Suppressor macrophage treated with lipopolysaccharide for 4 hours (primary cell): ENCODE measurements at regions not wholly inside any gene's neighbourhood (a gene's known extent, or its start where the extent isn't known, plus 50 kb on each side); places are given as distances from the start of the nearest gene placed in this dataset.

ENCODE experiments used
- DNase-seq: peaks from one replicate; pipeline ENCODE4 v3.0.0-alpha.2; 2020

- no peak for DNase-seq
Measured at GRCh38 chr1:106646816-106647215, 409.7 kb upstream of the PRMT6 start.

DNA sequence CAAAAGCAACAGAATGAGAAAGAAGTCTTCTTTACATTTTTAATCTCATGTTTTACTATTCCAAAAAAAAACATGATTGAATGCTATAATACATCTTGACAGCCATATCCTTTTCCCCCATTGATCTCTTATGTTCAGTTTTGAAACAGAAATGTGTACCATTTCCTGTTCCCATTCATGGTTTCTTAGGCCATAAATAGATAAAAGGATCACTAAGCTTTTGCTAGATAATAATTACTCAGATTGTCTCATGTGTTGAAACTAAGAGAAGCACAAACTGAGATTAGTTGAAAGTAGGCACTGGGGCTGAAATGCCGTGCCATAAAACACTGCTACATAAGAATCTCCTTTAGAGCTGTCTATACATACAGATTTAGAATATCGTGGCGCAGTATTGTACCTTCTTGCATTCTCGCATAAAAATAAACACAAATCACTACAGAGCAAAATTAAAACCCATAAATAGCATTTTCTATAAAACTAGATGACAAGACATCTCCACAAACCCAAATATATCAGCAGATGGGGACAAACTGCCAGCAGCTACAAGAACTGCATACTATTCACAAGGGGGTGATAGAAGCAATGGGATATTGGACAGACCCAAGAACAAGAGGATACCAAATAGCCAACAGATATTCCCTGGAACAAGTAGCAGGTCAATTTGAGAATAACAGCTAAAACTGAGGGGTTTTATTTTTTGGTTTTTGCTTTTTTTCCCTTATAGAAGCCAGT is 405.3 kb upstream of the PRMT6 start:
- no peak for DNase-seq

DNA sequence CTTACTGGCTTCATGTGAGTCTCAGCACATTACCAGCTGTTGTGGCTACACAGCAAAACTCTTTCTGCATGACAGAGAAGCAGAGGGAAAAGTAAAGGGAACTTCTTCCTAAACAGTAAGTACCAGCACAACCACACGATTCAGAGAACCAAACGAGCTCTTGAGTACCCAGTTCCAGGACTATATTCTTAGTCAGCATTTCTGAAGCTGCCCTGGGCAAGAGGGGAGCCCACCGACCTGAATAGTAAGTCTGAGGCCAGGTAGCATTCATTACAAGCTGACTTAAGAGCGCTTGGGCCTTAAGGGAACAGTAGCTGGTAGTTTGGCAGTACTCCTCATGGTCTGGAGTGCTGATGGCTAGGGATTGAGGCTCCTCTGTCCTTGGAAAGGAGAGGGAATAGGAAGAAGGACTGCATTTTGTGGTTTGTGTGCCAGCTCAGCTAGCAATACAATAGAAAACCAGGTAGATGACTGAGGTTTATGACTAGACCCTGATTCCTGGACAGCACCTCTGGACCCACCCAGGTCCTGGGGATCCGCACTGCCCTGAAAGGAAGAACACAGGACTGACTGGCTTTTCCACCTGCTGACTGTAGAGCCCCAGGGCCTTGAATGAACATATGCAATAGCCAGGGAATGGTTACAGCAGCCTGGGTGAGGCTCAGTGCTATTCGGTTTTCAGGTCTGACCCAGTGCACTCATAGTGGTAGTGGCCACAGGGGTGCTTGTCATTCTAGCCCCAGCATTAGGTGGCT is 396.8 kb upstream of the PRMT6 start:
- DNase-seq: no peak

DNA sequence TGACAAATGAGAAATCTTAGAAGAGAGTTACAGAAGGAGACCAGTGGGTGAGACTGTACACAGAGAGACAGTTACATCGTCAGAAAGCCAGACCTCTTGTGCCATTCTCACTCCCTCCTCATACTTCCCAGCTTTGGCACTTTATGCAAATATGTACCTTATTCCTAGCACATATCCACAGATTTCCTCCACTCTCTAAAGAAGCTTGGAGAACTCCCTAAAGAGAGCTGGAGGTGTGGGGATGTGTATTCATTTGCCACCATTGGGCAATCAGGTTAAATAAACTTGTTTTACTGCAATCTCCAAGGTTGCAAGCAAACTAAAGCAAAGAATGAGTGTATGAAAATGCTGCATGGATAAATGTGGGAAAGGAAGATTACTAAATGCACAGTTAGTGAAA is 380.9 kb upstream of the PRMT6 start:
- no peak for DNase-seq

DNA sequence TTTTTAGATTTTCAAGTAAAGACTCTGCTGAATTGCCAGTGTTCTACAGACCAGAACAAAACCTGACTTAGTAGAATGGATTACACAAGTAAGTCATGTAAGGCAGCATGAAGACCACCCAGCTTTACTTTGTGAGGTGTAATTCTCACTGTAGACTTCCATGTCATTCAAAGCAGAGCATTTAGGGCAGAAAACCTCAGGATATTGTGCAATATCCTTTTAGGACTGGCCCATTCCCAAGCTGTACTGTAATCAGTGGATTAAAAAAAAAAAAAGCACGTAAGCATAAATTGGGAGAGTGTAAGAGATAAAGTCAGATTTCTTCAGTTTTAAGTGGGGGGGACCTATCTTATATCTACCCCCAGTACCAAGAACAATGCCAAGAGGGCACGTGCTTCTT is 380.5 kb upstream of the PRMT6 start:
- no peak for DNase-seq

DNA sequence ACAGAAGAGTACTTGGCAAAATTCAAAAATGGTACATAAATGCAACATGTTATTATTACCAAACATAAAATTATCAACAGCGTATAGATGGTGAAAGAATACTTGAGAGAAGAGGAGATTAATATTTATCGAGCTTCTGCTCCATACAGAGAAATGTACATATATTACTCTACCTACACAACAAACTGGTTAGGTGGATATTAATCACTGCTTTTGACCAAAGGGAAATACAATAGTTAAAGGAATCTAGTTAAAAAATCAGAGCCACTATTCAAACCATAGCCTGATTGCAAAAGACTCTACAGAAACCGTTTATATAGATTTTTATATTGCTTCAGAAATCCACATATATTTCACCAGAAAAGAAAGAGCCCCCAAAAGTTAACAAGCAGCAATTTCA is 379.3 kb upstream of the PRMT6 start:
- DNase-seq: no peak

DNA sequence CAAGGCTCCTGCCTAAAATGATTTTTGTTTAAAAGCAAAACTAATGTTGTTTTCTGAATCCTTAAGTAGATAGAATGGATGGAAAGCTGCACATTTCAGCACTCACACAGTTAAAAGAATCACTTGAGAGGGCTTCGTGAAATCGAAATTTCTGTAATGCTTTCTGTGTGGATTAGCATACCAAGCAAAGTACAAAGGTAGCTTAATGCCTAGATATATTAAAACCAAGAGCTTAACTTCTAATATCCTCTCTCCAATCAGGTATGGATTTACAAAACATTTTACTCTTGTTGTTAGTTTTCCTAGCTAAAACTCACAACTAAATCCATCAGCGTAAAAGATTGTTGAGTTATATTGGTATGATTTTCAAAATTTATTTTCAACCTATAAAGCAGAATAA is 378.8 kb upstream of the PRMT6 start:
- no peak for DNase-seq

GRCh38 chr1:106678279-106679050 is 378.0 kb upstream of the PRMT6 start:
- DNase-seq: no peak

- DNase-seq: no peak
Measured at GRCh38 chr1:106680216-106680615, 376.3 kb upstream of the PRMT6 start.

DNA sequence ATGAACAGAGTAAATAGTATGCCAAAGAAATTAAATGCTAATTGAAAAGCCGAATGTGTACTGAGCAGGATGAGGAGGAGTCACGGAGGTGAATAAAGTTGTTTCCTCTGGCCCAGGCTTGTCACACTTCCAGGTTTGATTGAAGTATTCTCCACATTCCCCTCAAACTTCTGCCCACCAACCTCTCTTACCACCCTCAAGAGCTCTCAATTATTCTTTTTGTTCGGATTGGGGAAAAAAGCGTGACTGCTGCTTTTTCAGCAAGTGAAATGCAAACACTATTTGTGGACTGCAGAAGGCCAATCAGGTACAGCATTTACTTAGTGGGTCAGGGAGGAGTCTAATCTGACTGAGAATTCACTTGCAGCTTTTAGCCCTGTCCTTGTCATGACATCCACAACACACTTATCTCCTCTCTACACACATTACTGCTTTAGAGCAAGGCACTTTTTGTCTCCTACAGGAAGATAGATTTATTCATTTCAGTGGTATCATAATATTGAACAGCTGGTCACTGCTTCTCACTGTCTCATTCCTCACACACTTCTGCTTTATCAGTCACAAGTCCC is 375.6 kb upstream of the PRMT6 start:
- no peak for DNase-seq

DNA sequence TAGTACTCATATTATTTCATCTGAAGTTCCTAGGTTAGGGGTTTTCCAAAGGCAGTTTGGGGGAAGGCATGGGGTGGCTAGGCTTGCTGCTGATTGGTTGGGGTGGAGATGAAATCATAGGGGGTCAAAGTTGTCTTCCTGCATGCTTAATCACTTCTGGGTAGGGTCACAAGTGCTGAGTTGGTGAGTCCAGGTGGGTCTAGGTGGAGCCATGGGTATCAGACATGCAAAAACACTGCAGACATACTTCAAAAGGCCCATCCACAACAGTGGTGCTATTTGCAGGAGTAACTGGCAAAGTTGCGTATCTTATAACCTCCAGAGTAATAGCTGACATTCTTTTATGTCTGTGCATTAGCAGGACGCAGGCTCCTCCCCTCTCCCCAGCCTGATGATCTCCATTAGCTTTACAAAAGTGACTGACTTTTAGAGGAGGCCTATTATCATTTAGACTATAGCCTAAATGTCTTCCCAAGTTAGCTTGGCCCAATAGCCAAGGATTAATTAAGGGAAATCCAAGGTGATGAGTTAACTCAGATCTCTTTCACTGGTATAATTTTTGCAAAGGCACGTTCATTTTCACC is 374.4 kb upstream of the PRMT6 start:
- no peak for DNase-seq

DNA sequence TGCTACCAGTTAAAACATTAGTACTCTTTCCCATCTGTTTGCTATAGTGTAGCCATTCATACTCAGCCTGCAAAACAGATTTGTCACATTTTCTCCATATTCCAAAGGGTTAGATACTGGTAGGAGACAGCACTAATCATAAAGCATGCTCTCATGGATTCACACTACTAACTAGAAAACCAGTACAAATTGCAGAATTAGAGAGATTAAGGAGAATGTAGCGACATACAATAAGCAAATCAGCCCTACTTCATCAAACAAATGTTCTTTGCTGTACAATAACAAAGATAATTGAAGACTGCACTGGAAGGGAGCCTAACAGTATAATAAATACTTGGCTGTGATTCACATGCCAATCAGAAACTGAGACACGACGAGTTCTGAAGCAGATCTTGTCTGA is 368.0 kb upstream of the PRMT6 start:
- no peak for DNase-seq

DNA sequence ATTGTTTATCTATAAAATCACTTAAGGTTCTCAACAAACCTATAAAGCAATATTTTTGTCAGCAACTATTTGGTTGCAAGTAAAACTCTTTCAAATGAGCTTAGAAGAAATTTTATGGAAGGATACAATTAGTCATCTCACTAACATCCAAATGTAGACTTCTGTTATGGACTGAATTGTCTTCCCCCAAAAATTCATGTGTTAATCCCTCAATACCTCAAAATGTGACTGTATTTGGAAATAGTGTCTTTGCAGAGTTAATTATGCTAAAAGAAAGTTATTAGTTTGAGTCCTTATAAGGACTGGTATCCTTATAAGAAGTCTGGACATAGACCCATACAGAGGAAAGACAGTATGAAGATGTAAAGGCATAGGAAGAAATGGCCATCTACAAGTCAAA is 357.8 kb upstream of the PRMT6 start:
- DNase-seq: no peak

- no peak for DNase-seq
Measured at GRCh38 chr1:106699433-106699832, 357.0 kb upstream of the PRMT6 start.

GRCh38 chr1:106700211-106700610 is 356.3 kb upstream of the PRMT6 start:
- DNase-seq: no peak

DNA sequence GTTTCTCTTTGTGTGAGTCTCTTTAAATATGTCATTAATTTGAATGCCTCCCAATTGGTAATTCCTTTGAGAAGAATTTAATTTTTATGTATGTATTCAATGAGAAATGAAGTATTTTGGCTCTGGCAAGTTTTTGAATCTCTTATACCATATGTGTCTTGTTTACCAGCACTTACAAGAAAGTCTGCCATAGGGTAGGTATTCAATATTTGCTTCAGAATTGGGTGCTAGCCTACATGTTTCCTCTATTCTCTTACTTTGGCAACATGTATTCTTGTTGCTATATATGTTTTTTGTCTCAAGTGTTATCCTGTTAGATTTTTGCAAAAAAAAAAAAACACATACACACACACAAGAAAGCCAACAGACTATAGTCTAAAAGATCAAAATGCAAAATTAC is 350.5 kb upstream of the PRMT6 start:
- no peak for DNase-seq

GRCh38 chr1:106717591-106717990 is 338.9 kb upstream of the PRMT6 start:
- no peak for DNase-seq

DNA sequence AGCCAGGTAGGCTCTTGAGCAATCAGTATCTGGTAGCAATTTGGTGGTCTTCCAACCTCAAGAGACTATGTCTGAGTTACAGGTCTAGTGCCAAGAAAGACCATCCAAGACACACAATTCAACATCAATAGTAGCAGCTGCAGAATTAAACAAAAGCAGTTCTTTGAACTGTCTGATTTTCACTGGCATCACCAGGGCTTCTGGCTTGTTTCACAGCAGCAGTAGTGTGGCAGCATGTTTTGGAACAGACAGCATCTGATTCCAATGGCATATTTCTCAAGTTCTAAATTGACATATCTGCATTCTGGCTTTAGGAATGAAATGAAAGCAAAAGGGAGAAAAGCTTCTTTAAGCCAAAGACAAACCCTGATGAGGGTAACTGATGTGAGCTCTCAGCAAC is 334.7 kb upstream of the PRMT6 start:
- no peak for DNase-seq

DNA sequence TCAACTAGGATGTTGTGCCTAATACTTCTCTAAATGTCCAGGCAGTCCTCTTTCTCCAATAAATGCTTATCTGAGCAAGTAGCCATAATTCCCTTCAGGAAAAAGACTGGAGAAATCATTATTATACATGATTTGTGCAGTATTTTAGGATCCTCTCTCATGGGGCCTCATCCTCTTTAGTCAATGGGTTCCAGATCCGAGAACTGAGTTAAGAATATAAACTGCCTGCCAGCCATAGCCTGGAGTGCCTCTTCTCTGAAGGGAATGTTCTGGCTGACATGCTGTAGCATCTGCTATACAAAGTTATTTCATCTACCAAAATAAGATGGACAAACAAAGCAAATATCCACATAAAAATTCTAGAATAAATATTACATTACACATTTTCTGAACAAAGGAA is 334.0 kb upstream of the PRMT6 start:
- DNase-seq: no peak

GRCh38 chr1:106727171-106727570 is 329.3 kb upstream of the PRMT6 start:
- no peak for DNase-seq

- no peak for DNase-seq
Measured at GRCh38 chr1:106746448-106747085, 309.9 kb upstream of the PRMT6 start.

- DNase-seq: no peak
Measured at GRCh38 chr1:106747232-106747631, 309.2 kb upstream of the PRMT6 start.

GRCh38 chr1:106747791-106748190 is 308.7 kb upstream of the PRMT6 start:
- DNase-seq: no peak
